ENCODE measurements at regions not wholly inside any gene's neighbourhood (a gene's known extent, or its start where the extent isn't known, plus 50 kb on each side); places are given as distances from the start of the nearest gene placed in this dataset.

DNA sequence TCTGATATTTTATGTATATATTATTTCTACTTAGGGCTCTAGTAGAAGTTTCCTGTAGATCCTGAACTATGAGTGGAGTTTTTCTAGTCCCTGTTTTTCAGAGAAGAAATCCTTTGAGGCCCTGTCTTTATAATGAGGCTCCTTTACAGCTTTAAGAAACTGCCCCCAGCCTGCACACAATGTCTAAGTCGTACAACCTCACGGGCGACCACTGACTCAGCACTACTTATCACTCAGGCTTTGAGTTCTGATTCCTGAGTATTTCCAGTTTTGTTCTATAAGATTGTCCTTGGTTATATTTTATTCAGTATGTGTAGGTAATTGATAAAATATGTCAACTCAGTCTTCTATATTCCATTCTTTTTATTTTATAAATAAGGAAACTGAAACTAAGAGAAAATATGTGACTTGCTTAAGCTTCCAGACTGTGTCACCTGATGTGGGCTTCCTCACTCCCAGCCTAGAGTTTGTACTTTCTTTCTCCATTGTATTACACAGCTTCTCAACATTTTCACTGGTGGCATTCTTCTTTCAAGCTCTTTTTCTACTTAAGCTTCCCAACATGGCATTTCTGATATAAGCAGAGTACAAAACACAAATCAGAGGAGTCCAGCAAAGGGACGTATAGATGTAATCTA, 167.0 kb downstream of the TBX18 start:
- FAIRE-seq: no peak
- DNase-seq (ENCODE audit: low read depth, low spot score): peak; percentile 32
- H3K9me3 ChIP-seq (replicated peaks; ENCODE audit: control insufficient read depth, insufficient read depth, low read length): no peaks in the 10 kb centered on the region
- no peaks in the 10 kb centered on the region for H3K9me1 ChIP-seq (replicated peaks; ENCODE audit: control insufficient read depth, extremely low read depth, insufficient read depth, low read length)
- H3K9ac ChIP-seq (replicated peaks; ENCODE audit: extremely low read depth, insufficient read depth, low read length): no peak overlapping the region
- no peak overlapping the region for H3K4me2 ChIP-seq (ENCODE audit: insufficient read depth, low read length)
- no peak overlapping the region for H3K27ac ChIP-seq (ENCODE audit: insufficient read depth, low read depth, low read length)
- no peak overlapping the region for H3K4me3 ChIP-seq (replicated peaks in 1 of 3; ENCODE audit: insufficient read depth in 1 of 3, low read depth in 1 of 3, low read length in 3 of 3)
- POLR2A ChIA-PET: no interaction called here
- H3K79me2 ChIP-seq (ENCODE audit: control insufficient read depth, insufficient read depth, low read length): no peaks in the 10 kb centered on the region
- H3K36me3 ChIP-seq (ENCODE audit: control insufficient read depth in 2 of 2, extremely low read depth in 1 of 2, insufficient read depth in 2 of 2, low read length in 2 of 2): no peaks in the 10 kb centered on the region
- H4K20me1 ChIP-seq (replicated peaks; ENCODE audit: control insufficient read depth, extremely low read depth, insufficient read depth, low read length): no peaks in the 10 kb centered on the region
- dilution Hi-C loops (cut with MboI; ENCODE audit: extremely low pct_ligation_motif_present, low sequenced_read_pairs) (no loop called here), intact Hi-C loops (cut with micrococcal nuclease) (no loop called here)
- CTCF ChIA-PET: interaction anchor here (0.9 to 1.9 kb wide), 6 partner anchors 21 to 178 kb away, joined by 3 to 5 read pairs (median 3); no protein-coding TSS in a partner anchor
- BruUV-seq (replicated peaks): no TSS peak
- H2AFZ ChIP-seq (ENCODE audit: low read depth, low read length): peak overlapping the region; percentile 64
- H3K4me1 ChIP-seq (ENCODE audit: control insufficient read depth, extremely low read depth, insufficient read depth, low read length): peaks cover 10% of the 10 kb centered on the region
- H3K27me3 ChIP-seq (ENCODE audit: control insufficient read depth in 2 of 2, insufficient read depth in 2 of 2, low read length in 2 of 2): no peaks in the 10 kb centered on the region
- TF ChIP-seq POLR2A (IDR thresholded peaks at IDR 0.05; ENCODE audit: low read depth, low read length): no peak
- no peak for TF ChIP-seq MYC (IDR thresholded peaks at IDR 0.05; ENCODE audit: low read depth, low read length)
- no peak for TF ChIP-seq JUN (IDR thresholded peaks at IDR 0.05; ENCODE audit: borderline replicate concordance, insufficient read depth, insufficient read length, low read depth)
- TF ChIP-seq, protein P1, sequence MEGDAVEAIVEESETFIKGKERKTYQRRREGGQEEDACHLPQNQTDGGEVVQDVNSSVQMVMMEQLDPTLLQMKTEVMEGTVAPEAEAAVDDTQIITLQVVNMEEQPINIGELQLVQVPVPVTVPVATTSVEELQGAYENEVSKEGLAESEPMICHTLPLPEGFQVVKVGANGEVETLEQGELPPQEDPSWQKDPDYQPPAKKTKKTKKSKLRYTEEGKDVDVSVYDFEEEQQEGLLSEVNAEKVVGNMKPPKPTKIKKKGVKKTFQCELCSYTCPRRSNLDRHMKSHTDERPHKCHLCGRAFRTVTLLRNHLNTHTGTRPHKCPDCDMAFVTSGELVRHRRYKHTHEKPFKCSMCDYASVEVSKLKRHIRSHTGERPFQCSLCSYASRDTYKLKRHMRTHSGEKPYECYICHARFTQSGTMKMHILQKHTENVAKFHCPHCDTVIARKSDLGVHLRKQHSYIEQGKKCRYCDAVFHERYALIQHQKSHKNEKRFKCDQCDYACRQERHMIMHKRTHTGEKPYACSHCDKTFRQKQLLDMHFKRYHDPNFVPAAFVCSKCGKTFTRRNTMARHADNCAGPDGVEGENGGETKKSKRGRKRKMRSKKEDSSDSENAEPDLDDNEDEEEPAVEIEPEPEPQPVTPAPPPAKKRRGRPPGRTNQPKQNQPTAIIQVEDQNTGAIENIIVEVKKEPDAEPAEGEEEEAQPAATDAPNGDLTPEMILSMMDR (IDR thresholded peaks at IDR 0.05; ENCODE audit: extremely low read depth in 1 of 2, insufficient read depth in 1 of 2, low read depth in 1 of 2, low read length in 2 of 2): no peak
- TF ChIP-seq POLR2AphosphoS5 (IDR thresholded peaks at IDR 0.05; ENCODE audit: insufficient read depth, low read depth, low read length): no peak
- TF ChIP-seq FOS (IDR thresholded peaks at IDR 0.05; ENCODE audit: borderline replicate concordance, insufficient read depth, low read length): no peak
- no peak for TF ChIP-seq EZH2 (IDR thresholded peaks at IDR 0.05; ENCODE audit: borderline replicate concordance, low read depth, low read length, severe bottlenecking)
- TF ChIP-seq GATA2 (IDR thresholded peaks at IDR 0.05; ENCODE audit: insufficient read depth, insufficient read length, low read depth, low read length): no peak
- TF ChIP-seq, protein P2, sequence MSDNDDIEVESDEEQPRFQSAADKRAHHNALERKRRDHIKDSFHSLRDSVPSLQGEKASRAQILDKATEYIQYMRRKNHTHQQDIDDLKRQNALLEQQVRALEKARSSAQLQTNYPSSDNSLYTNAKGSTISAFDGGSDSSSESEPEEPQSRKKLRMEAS (IDR thresholded peaks at IDR 0.05; ENCODE audit: insufficient read depth, insufficient read length): no peak
